H1 (cell line): ENCODE measurements at regions not wholly inside any gene's neighbourhood (a gene's known extent, or its start where the extent isn't known, plus 50 kb on each side); places are given as distances from the start of the nearest gene placed in this dataset.

ENCODE experiments used
- CTCF ChIA-PET: fragments of 300-600 bp; sonication (Branson Sonifier 250); formaldehyde crosslinking; loops from one replicate; lab custom pipeline; 2021; ENCODE audit not compliant: partially characterized antibody; lab: Charles Lee
- POLR2A ChIA-PET: fragments of 300-600 bp; sonication (Branson Sonifier 250); formaldehyde crosslinking; loops from one replicate; lab custom pipeline; 2021; ENCODE audit warnings: inconsistent platforms; ENCODE audit not compliant: partially characterized antibody; lab: Charles Lee
- DNase-seq, 2 experiments: peaks; one replicate each; pipeline versions ENCODE4 v3.0.0 to v3.0.0-alpha.2; 2010 to 2022; ENCODE audit warnings: low spot score in 2 of 2, low read depth in 1 of 2, mixed read lengths in 1 of 2
- FAIRE-seq: peaks from 2 replicates; lab custom pipeline; 2011; peaks lifted over from hg19 to GRCh38; lab: Jason Lieb, UNC
- H2AFZ ChIP-seq: 2 replicates; pipeline ENCODE4 v1.8.1; 2012; ENCODE audit warnings: low read length, inconsistent platforms
- H2AK5ac ChIP-seq: 2 replicates; pipeline ENCODE4 v1.6.1; 2013; ENCODE audit warnings: low read depth, low read length
- H2BK120ac ChIP-seq: replicated peaks from 2 replicates; pipeline ENCODE3; 2013; ENCODE audit warnings: low read depth, low read length, inconsistent platforms
- H2BK12ac ChIP-seq: 2 replicates; pipeline ENCODE4 v1.6.1; 2013; ENCODE audit warnings: low read depth, low read length
- H2BK15ac ChIP-seq: 2 replicates; pipeline ENCODE4 v1.6.1; 2013; ENCODE audit warnings: low read length
- H2BK20ac ChIP-seq: 2 replicates; pipeline ENCODE4 v1.6.1; 2013; ENCODE audit warnings: low read length
- H2BK5ac ChIP-seq: 2 replicates; pipeline ENCODE4 v1.6.1; 2013; ENCODE audit warnings: low read depth, low read length
- H3K14ac ChIP-seq: 2 replicates; pipeline ENCODE4 v1.6.1; 2013; ENCODE audit warnings: inconsistent platforms; ENCODE audit not compliant: insufficient read length
- H3K18ac ChIP-seq: 2 replicates; pipeline ENCODE4 v1.6.1; 2013; ENCODE audit warnings: low read length; ENCODE audit errors: extremely low read depth
- H3K23ac ChIP-seq: 2 replicates; pipeline ENCODE4 v1.6.1; 2013; ENCODE audit warnings: inconsistent platforms; ENCODE audit not compliant: insufficient read length
- H3K23me2 ChIP-seq: 2 replicates; pipeline ENCODE4 v1.6.1; 2013; ENCODE audit warnings: low read depth, low read length
- H3K27ac ChIP-seq: 2 replicates; pipeline ENCODE4 v1.6.1; 2011; ENCODE audit warnings: low read depth, low read length, inconsistent platforms
- H3K27me3 ChIP-seq, 4 experiments: replicated peaks in 1 of 4; 1 replicate in 1 of 4; 2 replicates in 3 of 4; pipeline versions ENCODE4 v1.6.1 to v1.8.1; 2011 to 2013; ENCODE audit warnings: low read length in 3 of 4, mild to moderate bottlenecking in 3 of 4, inconsistent platforms in 2 of 4, mixed read lengths in 2 of 4, moderate library complexity in 1 of 4; ENCODE audit not compliant: control insufficient read depth in 3 of 4, insufficient read depth in 3 of 4; ENCODE audit errors: extremely low read depth in 1 of 4
- H3K36me3 ChIP-seq, 4 experiments: 2 replicates each; pipeline versions ENCODE4 v1.6.1 to v1.8.1; 2011 to 2013; ENCODE audit warnings: mild to moderate bottlenecking in 4 of 4, low read length in 3 of 4, moderate library complexity in 2 of 4, control low read depth in 1 of 4, inconsistent platforms in 1 of 4; ENCODE audit not compliant: insufficient read depth in 4 of 4, control insufficient read depth in 2 of 4
- H3K4ac ChIP-seq: replicated peaks from 2 replicates; pipeline ENCODE3; 2013; ENCODE audit warnings: low read length, low read depth, mixed read lengths, inconsistent platforms; ENCODE audit not compliant: insufficient read length
- H3K4me1 ChIP-seq, 4 experiments: replicated peaks in 1 of 4; 1 replicate in 1 of 4; 2 replicates in 3 of 4; pipeline versions ENCODE4 v1.6.1 to v1.8.1; 2011 to 2013; ENCODE audit warnings: low read length in 3 of 4, inconsistent platforms in 2 of 4, mixed read lengths in 1 of 4; ENCODE audit not compliant: insufficient read depth in 4 of 4, control insufficient read depth in 3 of 4
- H3K4me2 ChIP-seq, 2 experiments: 2 replicates each; pipeline versions ENCODE4 v1.6.1 to v1.8.1; 2011 to 2013; ENCODE audit warnings: low read depth in 2 of 2, low read length in 2 of 2, control low read depth in 1 of 2, inconsistent platforms in 1 of 2, mild to moderate bottlenecking in 1 of 2; ENCODE audit not compliant: insufficient read depth in 1 of 2
- H3K4me3 ChIP-seq, 4 experiments: fragments of 200-600, 300-600 bp in 1 of 4; sonication (generic), shearing (Covaris generic), sonication (Bioruptor Twin) in 1 of 4; 2 replicates each; pipeline versions ENCODE4 v1.5.1 to v1.8.1; 2011 to 2016; ENCODE audit warnings: low read length in 4 of 4, low read depth in 3 of 4, control low read depth in 2 of 4, inconsistent platforms in 2 of 4, mild to moderate bottlenecking in 2 of 4, mixed read lengths in 1 of 4, moderate library complexity in 1 of 4; ENCODE audit not compliant: insufficient read depth in 2 of 4; ENCODE audit errors: extremely low read depth in 1 of 4
- H3K56ac ChIP-seq: replicated peaks from 2 replicates; pipeline ENCODE3; 2013; ENCODE audit warnings: low read depth, mild to moderate bottlenecking, mixed read lengths, low read length, inconsistent platforms; ENCODE audit not compliant: insufficient read length
- H3K79me1 ChIP-seq: 2 replicates; pipeline ENCODE4 v1.6.1; 2013; ENCODE audit warnings: low read depth, low read length, control low read depth
- H3K79me2 ChIP-seq, 2 experiments: 2 replicates each; pipeline versions ENCODE4 v1.6.1 to v1.8.1; 2012 to 2013; ENCODE audit warnings: low read length in 2 of 2, mild to moderate bottlenecking in 2 of 2, inconsistent platforms in 1 of 2; ENCODE audit not compliant: insufficient read depth in 2 of 2, control insufficient read depth in 1 of 2
- H3K9ac ChIP-seq, 4 experiments: replicated peaks in 1 of 4; 1 replicate in 1 of 4; 2 replicates in 3 of 4; pipeline versions ENCODE4 v1.6.1 to v1.8.1; 2011 to 2013; ENCODE audit warnings: low read depth in 3 of 4, low read length in 3 of 4, control low read depth in 2 of 4, mild to moderate bottlenecking in 2 of 4, moderate library complexity in 2 of 4, inconsistent platforms in 1 of 4; ENCODE audit errors: extremely low read depth in 1 of 4
- H3K9me3 ChIP-seq, 2 experiments: 2 replicates each; pipeline versions ENCODE4 v1.6.1 to v1.8.1; 2012 to 2013; ENCODE audit warnings: mild to moderate bottlenecking in 2 of 2, moderate library complexity in 2 of 2, control low read depth in 1 of 2, inconsistent platforms in 1 of 2, low read depth in 1 of 2, low read length in 1 of 2, mixed read lengths in 1 of 2; ENCODE audit not compliant: insufficient read depth in 2 of 2
- H4K20me1 ChIP-seq, 2 experiments: replicated peaks in 1 of 2; 2 replicates each; pipeline versions ENCODE3 to v1.8.1; 2011 to 2013; ENCODE audit warnings: inconsistent platforms in 2 of 2, low read length in 2 of 2, mild to moderate bottlenecking in 1 of 2; ENCODE audit not compliant: insufficient read depth in 2 of 2, control insufficient read depth in 1 of 2
- H4K5ac ChIP-seq: 2 replicates; pipeline ENCODE4 v1.6.1; 2013; ENCODE audit warnings: low read length, low read depth, mixed read lengths, inconsistent platforms; ENCODE audit not compliant: insufficient read length
- H4K8ac ChIP-seq: 2 replicates; pipeline ENCODE4 v1.8.0; 2013; ENCODE audit warnings: mild to moderate bottlenecking, moderate library complexity, low read length, inconsistent platforms; ENCODE audit not compliant: insufficient read depth; ENCODE audit errors: extremely low read depth
- H4K91ac ChIP-seq: replicated peaks from 2 replicates; pipeline ENCODE3; 2013; ENCODE audit warnings: low read length, mixed read lengths, inconsistent platforms; ENCODE audit not compliant: insufficient read length
- ASH2L ChIP-seq: fragments of 200-600, 300-600 bp; sonication (generic); IDR thresholded peaks from one replicate; pipeline ENCODE4 v1.7.1; 2017; ENCODE audit warnings: low read length
- BRCA1 ChIP-seq: IDR thresholded peaks from 2 replicates; pipeline ENCODE4 v1.6.1; 2012; ENCODE audit warnings: low read depth, low read length, improper control_type of control experiment
- EGR1 ChIP-seq: IDR thresholded peaks from 2 replicates; pipeline ENCODE4 v1.6.1; 2011; ENCODE audit warnings: low read depth, low read length, borderline replicate concordance
- FOSL1 ChIP-seq: IDR thresholded peaks from 2 replicates; pipeline ENCODE4 v1.6.1; 2011; ENCODE audit warnings: mild to moderate bottlenecking, low read depth, low read length, moderate library complexity; ENCODE audit not compliant: insufficient read depth
- GABPA ChIP-seq: IDR thresholded peaks from 2 replicates; pipeline ENCODE4 v1.6.1; 2011; ENCODE audit warnings: mild to moderate bottlenecking, low read length, moderate library complexity, borderline replicate concordance; ENCODE audit not compliant: insufficient read depth
- SP4 ChIP-seq: IDR thresholded peaks from 2 replicates; pipeline ENCODE4 v1.6.1; 2012; ENCODE audit warnings: low read length, inconsistent platforms
- TBP ChIP-seq: IDR thresholded peaks from 2 replicates; pipeline ENCODE4 v1.6.1; 2011; ENCODE audit warnings: low read depth, low read length, improper control_type of control experiment
- WGBS, 2 experiments: shearing (Covaris generic) in 1 of 2; methylation state at CpG; one replicate each; pipeline versions ENCODE4 v1.1.6 to v1.1.7; 2013 to 2015; ENCODE audit warnings: low lambda C conversion rate in 2 of 2, mixed read lengths in 2 of 2, inconsistent platforms in 1 of 2, low coverage in 1 of 2, missing lambda C conversion rate in 1 of 2; ENCODE audit not compliant: insufficient replicate concordance in 2 of 2, insufficient coverage in 1 of 2, insufficient read length in 1 of 2; ENCODE audit errors: extremely low coverage in 1 of 2, missing lambda C conversion rate in 1 of 2; 5-methylcytosine and 5-hydroxymethylcytosine counted together

DNA sequence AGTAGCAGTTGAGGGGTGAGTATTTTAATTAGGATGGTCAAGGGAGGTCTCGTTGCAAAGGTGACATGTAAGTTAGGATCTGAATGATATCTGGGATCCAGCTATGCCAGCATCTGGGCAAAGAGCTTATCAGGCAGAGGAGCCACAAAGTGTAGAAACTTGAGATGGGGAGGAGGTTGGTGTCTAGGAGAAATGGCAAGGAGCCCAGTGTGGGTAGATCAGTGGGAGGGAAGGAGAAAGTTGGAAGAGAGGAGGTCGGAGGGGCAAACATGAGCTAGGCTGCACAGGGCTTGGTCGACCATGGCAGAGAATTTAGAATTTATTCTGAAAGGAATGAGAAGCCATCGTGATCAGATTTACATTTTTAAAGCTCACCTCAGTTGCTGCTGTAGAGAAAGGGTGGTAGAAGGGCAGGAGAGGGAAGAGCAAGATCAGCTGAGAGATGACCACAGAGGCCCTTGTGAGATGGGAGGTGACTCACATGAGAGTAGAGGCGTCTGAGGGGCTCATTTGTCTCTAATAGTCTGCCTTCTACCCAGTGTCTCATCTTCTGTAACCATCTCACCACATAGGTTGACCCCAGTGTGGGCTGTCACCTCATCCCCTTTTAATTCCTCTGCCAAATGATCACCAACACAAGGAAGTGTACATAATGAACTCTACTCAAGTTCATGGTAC lies 170.0 kb downstream of the ETAA1 start:
- H3K4me3 ChIP-seq = no peak overlapping the region
- no peak overlapping the region for H3K56ac ChIP-seq
- no peak overlapping the region for H2BK5ac ChIP-seq
- no peak overlapping the region for H3K27ac ChIP-seq
- H4K20me1 ChIP-seq = no peaks in the 10 kb centered on the region
- H3K4ac ChIP-seq = no peak overlapping the region
- no peaks in the 10 kb centered on the region for H3K9me3 ChIP-seq
- TF ChIP-seq FOSL1 (no peak), TBP (no peak), GABPA (no peak), ASH2L (no peak), SP4 (no peak), EGR1 (no peak), BRCA1 (no peak)
- whole genome bisulfite sequencing, 2 experiments = 87% methylated on average over 5 of the region's 5 CpGs; no CpG with 5 or more reads in 1 of the 2 experiments
- no peaks in the 10 kb centered on the region for H3K79me1 ChIP-seq
- H3K9ac ChIP-seq = no peak overlapping the region
- ChIA-PET CTCF (no interaction called here), POLR2A (no interaction called here)
- H3K23ac ChIP-seq = no peak overlapping the region
- FAIRE-seq (no peak), DNase-seq (no peak)
- H2BK20ac ChIP-seq = no peak overlapping the region
- no peak overlapping the region for H3K4me2 ChIP-seq
- H2AFZ ChIP-seq = no peak overlapping the region
- H2BK12ac ChIP-seq = no peak overlapping the region
- no peak overlapping the region for H2AK5ac ChIP-seq
- no peak overlapping the region for H2BK15ac ChIP-seq
- H3K14ac ChIP-seq = no peak overlapping the region
- H3K79me2 ChIP-seq = no peaks in the 10 kb centered on the region
- no peak overlapping the region for H4K5ac ChIP-seq
- H3K36me3 ChIP-seq = no peaks in the 10 kb centered on the region
- no peak overlapping the region for H2BK120ac ChIP-seq
- no peaks in the 10 kb centered on the region for H3K4me1 ChIP-seq
- no peak overlapping the region for H3K18ac ChIP-seq
- no peak overlapping the region for H4K91ac ChIP-seq
- no peak overlapping the region for H4K8ac ChIP-seq
- no peaks in the 10 kb centered on the region; the same call in 1 of the 2 replicates for H3K23me2 ChIP-seq
- H3K27me3 ChIP-seq = no peaks in the 10 kb centered on the region
